NCI-H345 treated with DMSO at 0.1 percent for 48 hours (cell line): ENCODE measurements at regions not wholly inside any gene's neighbourhood (a gene's known extent, or its start where the extent isn't known, plus 50 kb on each side); places are given as distances from the start of the nearest gene placed in this dataset.

Experiments
- DNase-seq: peaks from one replicate; lab custom pipeline; 2025; ENCODE audit not compliant: unreplicated experiment; lab: John Stamatoyannopoulos, UW

DNA sequence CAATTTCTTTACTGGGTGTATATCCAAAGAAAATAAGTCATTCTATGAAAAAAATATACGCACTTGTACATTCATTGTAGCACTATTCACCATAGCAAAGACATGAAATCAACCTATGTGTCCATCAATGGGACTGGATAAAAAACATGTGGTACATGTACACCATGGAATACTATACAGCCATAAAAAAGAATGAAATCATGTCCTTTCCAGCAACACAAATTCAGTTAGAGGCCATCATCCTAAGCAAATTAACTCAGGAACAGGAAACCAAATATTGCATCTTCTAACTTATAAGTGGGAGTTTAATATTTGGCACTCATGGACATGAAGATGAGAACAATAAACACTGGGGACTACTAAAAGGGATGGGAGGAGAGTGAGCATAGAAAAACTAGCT, 325.7 kb downstream of the TGFB2 start:
- DNase-seq = no peak

DNA sequence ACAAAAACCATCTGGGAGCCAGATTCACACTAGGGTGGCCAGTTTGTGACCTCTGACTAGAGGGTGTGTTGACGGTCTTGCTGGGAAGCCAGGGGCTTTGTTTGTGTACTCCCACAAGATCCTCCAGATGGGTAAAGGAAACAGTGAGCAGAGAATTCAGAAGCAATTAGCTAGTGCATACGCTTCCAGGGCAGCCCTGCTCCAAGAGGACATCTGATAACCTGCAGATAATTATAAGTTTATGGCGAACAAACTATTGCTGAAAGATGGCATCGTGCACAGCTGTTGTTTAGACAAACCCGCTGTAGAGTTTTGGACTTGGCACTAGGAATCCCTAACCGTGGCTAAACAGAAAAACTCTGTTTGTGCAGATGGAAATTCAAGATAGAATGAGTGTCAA, 326.4 kb downstream of the TGFB2 start:
- DNase-seq = peak; percentile 6

DNA sequence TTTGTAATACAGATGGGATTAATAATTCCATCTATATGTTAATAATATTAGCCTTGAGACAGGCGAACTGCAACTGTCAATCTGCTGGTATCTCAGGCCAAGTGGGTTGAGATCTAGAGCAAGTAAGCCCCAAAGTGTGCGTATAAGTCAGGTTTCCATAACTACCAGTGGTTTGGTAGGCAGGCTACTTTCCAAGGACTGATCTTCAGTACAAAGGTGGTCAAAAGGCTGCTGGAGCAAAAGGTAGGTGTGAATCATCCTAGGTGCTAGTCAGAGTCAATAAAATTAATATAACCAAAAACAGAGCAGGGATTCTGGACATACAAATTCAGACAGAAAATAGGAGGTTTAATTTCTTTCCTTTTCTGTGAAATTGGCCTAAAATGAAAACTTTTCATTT, 328.0 kb downstream of the TGFB2 start:
- DNase-seq = no peak

DNA sequence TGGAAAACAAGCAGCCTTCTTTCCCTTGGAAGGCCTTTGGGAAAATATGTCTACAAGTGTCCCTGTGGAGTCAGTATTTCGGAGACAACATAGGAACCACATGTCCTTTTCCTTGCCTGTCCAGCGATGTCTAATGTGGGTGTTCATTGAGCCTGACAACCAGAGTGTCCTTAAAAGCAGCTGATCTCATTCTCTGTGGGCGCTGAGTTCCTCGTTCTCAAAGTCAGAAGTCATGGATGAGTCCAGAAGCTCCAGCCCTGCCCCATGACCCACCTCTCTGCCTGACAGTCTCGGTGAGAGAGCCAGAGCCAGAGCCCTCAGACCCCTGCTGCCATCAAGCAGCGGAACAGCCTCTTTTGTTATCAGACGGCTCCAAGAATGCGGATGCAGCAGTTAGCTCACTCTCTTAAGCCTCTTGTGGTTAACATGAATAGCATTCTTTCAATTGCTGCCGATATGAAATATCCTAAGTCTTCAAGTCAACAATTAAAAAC, 329.2 kb downstream of the TGFB2 start:
- peak; percentile 3 for DNase-seq

GRCh38 chr1:218677026-218677425, 331.9 kb downstream of the TGFB2 start:
- DNase-seq = no peak

DNA sequence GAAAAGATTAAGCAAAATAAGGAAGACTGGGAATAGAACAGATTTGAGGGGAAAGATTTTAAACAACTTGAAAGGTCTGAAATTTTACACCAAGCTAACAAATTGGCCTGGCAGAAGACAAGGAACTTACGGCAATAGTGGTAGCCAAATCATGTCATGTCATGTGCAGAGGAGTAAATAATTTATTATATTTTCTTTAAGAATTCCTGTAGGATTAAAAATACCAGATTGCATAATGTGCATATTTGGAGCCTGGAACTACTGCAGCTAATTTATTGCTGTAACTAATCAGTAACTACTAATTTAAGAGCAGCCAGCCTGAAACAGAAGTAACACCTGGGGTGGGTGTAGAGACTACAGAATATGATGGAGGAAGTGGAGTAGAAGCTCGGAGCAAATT, 334.3 kb downstream of the TGFB2 start:
- DNase-seq = no peak

- no peak for DNase-seq
These were observed 335.0 kb downstream of the TGFB2 start for GRCh38 chr1:218679988-218680748.

DNA sequence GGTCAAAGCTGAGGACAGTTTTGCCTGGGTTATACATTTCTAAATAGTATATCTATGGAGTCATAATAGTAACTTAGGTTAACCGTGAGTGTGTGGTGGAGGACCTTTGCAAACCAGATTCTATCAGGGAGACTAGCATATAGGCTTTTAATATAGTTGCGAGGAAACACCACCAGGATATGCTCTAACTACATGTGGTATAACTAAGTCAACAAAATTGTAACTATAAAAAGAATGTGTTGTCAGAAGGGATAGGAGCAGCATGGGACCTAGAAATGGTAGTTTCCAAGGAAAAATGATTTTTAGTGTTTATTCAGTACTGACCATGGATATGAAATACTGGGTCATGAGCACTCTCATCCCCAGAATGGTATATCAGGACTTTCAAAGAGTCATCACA, 338.1 kb downstream of the TGFB2 start:
- DNase-seq = no peak

DNA sequence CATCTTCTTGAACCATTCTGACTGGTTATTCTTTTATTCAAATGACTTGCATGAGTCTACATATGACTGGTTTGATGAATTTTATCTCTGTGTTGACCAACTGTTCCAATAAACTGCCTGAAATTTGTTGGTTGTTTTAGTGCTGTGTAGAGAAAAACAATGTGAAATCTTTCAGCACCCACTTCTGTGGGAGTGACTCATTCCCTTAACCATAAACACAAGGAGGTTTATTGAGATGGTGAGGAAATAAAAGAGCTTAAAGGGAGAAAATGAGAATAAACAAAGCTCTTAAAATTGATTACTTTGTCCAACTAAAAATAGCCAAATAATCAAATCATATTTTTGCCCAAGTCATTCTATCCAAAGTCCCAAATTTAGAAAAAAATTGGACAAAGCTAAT, 341.1 kb downstream of the TGFB2 start:
- no peak for DNase-seq

- no peak for DNase-seq
These were observed 341.6 kb downstream of the TGFB2 start for GRCh38 chr1:218686761-218687160.

DNA sequence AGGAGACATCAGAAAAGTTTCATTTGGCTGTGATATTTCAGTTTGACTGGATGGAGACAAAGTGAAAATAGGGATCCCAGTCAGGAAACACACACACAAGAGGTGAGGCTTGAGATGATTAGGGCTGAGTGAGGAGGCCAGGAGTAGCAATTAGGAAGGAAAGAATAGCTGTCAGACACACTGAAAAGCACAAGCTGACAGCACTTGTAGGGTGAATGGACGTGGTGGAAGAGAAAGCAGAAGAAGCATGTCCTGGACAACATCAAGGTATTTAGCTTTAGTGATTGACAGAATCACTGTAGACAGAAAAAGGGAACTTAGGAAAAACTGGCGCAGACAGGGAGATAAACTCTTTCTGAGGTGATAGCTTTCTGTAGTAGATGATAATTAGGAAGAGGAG, 347.7 kb downstream of the TGFB2 start:
- no peak for DNase-seq

GRCh38 chr1:218693599-218693998, 348.5 kb downstream of the TGFB2 start:
- DNase-seq = no peak

- no peak for DNase-seq
These were observed 348.9 kb downstream of the TGFB2 start for GRCh38 chr1:218694085-218694484.

DNA sequence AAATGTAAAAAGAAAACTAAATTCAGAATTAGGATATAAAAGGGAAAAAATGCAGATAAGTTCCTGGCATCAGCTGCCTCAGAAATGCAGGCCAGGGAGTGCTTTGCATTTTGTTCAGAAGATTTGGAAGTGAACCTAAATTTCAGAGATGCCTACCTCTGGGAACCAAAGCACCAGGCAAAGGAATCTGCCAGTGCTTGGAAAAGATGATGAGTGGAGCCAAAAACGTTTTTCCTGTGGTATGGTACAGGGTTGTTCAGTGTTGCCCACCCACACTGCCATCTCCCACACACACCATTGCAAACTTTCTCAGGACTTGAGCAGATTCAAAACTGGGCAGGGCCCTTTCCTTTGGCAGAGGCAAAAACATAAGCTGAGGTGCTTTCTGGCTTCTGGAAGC, 349.5 kb downstream of the TGFB2 start:
- no peak for DNase-seq

DNA sequence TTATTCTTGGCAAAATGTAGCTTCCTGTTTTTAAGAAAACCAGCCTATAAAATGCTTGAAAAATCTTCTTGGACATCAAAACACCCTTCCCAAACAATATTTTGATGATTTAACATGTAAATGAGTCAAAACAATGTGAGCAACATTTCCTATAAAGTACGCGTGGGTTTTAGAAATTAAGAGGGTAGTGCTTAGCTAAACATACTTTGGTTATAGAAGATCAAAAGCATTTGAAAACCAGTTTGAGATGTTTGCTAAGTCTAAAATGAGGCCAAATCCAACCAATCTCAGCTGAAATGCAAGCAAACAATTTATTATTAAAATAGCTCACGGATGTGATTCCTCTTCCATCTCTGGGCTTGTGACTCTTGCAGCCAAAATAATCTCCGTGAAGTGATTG, 350.4 kb downstream of the TGFB2 start:
- DNase-seq = no peak

GRCh38 chr1:218698141-218698540, 353.0 kb downstream of the TGFB2 start:
- no peak for DNase-seq

DNA sequence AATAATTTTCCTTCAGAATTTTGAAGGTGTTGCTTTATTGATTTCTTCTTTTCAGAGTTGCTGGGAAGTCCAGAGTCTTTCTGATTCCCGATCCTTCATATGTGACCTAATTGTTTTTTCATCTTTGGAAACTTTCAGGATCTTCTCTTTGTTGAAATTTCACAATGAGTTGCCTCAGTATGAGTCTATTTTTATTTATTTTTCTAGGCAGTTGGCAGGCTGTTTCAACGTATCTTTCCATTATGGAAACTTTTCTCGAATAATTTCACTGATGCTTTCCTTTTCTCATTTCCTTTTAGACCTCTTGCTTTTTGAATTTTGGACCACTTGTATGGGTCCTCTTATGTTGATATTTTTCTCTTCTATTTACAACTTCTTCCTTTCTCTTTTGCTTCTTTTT, 354.3 kb downstream of the TGFB2 start:
- DNase-seq = no peak

GRCh38 chr1:218699865-218700264, 354.7 kb downstream of the TGFB2 start:
- no peak for DNase-seq

GRCh38 chr1:218700666-218701065, 355.5 kb downstream of the TGFB2 start:
- DNase-seq = no peak

DNA sequence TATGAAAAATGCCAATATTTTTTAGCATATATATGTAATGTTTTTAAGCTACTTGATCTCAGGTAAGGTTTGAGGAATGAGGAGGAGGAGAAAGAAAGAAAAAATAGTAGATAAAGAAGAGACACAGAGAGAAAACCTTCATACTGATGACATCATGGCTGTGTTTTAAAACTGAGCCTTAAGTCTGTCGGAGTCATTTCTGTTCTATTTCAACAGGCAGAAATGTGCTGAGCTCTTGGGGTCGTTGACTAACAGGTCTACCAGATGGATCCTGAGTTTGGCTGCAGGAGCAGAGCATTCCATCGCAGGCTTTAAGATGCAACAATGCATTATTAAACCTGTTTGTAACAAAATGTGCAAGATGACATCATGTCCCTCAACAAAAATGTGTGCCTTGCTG, 356.0 kb downstream of the TGFB2 start:
- DNase-seq = no peak

- no peak for DNase-seq
These were observed 357.6 kb downstream of the TGFB2 start for GRCh38 chr1:218702775-218703174.

DNA sequence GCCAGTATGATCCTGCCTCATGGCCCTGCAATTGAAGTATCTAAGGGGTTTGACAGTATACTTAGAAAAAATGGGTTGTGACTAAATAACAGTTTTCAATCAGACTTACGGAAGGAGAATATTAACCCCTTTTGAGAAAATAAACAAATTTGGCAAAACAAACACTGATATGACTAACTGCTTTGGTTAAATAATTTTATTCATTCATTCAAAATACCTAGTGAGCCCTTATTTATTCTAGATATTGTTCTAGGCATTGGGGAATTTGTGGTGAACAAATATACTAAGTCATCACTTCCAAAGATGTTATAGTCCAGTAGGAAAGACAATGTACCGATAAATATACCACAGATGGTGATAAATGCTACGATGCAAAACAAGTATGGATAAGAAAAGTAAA, 358.7 kb downstream of the TGFB2 start:
- DNase-seq = no peak

- no peak for DNase-seq
These were observed 360.3 kb downstream of the TGFB2 start for GRCh38 chr1:218705391-218705790.
